ENCODE measurements at regions not wholly inside any gene's neighbourhood (a gene's known extent, or its start where the extent isn't known, plus 50 kb on each side); places are given as distances from the start of the nearest gene placed in this dataset.
"Not testable (repeated sequence)": the region's sequence is repeated elsewhere in the genome, so short reads cannot be mapped to it uniquely, and the experiment has no call there.

GRCh38 chr5:40141418-40141817, 538.3 kb upstream of the PTGER4 start:
- DNase-seq (ENCODE audit: low read depth), result no peak

- no peak for DNase-seq (ENCODE audit: low read depth)
Measured at GRCh38 chr5:40137223-40137622, 542.5 kb upstream of the PTGER4 start.

- DNase-seq (ENCODE audit: low read depth), result no peak
Measured at GRCh38 chr5:40134883-40135520, 544.7 kb upstream of the PTGER4 start.

GRCh38 chr5:40124367-40124766, 555.3 kb upstream of the PTGER4 start:
- peak; percentile 18 for DNase-seq (ENCODE audit: low read depth)

- DNase-seq (ENCODE audit: low read depth), result peak; percentile 39
Measured at GRCh38 chr5:40121236-40121635, 558.5 kb upstream of the PTGER4 start.

- DNase-seq (ENCODE audit: low read depth), result no peak
Measured at GRCh38 chr5:40112875-40113274, 566.8 kb upstream of the PTGER4 start.

GRCh38 chr5:40111036-40111435, 568.7 kb upstream of the PTGER4 start:
- not testable (repeated sequence) for DNase-seq (ENCODE audit: low read depth)

GRCh38 chr5:40108764-40109390, 570.8 kb upstream of the PTGER4 start:
- peak; percentile 77 for DNase-seq (ENCODE audit: low read depth)

- not testable (repeated sequence) for DNase-seq (ENCODE audit: low read depth)
Measured at GRCh38 chr5:40107786-40108185, 571.9 kb upstream of the PTGER4 start.

- no peak for DNase-seq (ENCODE audit: low read depth)
Measured at GRCh38 chr5:40106847-40107246, 572.9 kb upstream of the PTGER4 start.

- no peak for DNase-seq (ENCODE audit: low read depth)
Measured at GRCh38 chr5:40098313-40098712, 581.4 kb upstream of the PTGER4 start.

- no peak for DNase-seq (ENCODE audit: low read depth)
Measured at GRCh38 chr5:40093550-40093949, 586.2 kb upstream of the PTGER4 start.

GRCh38 chr5:40089269-40089668, 590.4 kb upstream of the PTGER4 start:
- peak; percentile 30 for DNase-seq (ENCODE audit: low read depth)

- DNase-seq (ENCODE audit: low read depth), result no peak
Measured at GRCh38 chr5:40084614-40085013, 595.1 kb upstream of the PTGER4 start.

- DNase-seq (ENCODE audit: low read depth), result no peak
Measured at GRCh38 chr5:40082313-40082712, 597.4 kb upstream of the PTGER4 start.

- DNase-seq (ENCODE audit: low read depth), result no peak
Measured at GRCh38 chr5:40080191-40080590, 599.5 kb upstream of the PTGER4 start.

- no peak for DNase-seq (ENCODE audit: low read depth)
Measured at GRCh38 chr5:40078898-40079575, 600.7 kb upstream of the PTGER4 start.

- no peak for DNase-seq (ENCODE audit: low read depth)
Measured at GRCh38 chr5:40074826-40075225, 604.9 kb upstream of the PTGER4 start.

GRCh38 chr5:40073927-40074326, 605.8 kb upstream of the PTGER4 start:
- no peak for DNase-seq (ENCODE audit: low read depth)

- peak; percentile 57 for DNase-seq (ENCODE audit: low read depth)
Measured at GRCh38 chr5:40071870-40072269, 607.8 kb upstream of the PTGER4 start.

GRCh38 chr5:40066616-40067015, 613.1 kb upstream of the PTGER4 start:
- DNase-seq (ENCODE audit: low read depth), result no peak

- peak; percentile 54 for DNase-seq (ENCODE audit: low read depth)
Measured at GRCh38 chr5:40052808-40053207, 626.9 kb upstream of the PTGER4 start.

- DNase-seq (ENCODE audit: low read depth), result peak; percentile 80
Measured at GRCh38 chr5:40046792-40047191, 622.0 kb upstream of the DAB2 start.
